HG02798 (cell line): ENCODE measurements at regions not wholly inside any gene's neighbourhood (a gene's known extent, or its start where the extent isn't known, plus 50 kb on each side); places are given as distances from the start of the nearest gene placed in this dataset.
"Not testable (repeated sequence)": the region's sequence is repeated elsewhere in the genome, so short reads cannot be mapped to it uniquely, and the experiment has no call there.

Experiments
- ATAC-seq: cut with Tn5 transposase; IDR thresholded peaks from one replicate; pipeline ENCODE4 v1.9.1; 2021; ENCODE audit warnings: mild to moderate bottlenecking; ENCODE audit not compliant: unreplicated experiment, poor library complexity

GRCh38 chr10:35995485-35995884 lies 353.4 kb upstream of the FZD8 start:
- no peak for ATAC-seq

GRCh38 chr10:35993591-35994515 lies 351.8 kb upstream of the FZD8 start:
- no peak for ATAC-seq

- no peak for ATAC-seq
Observed at GRCh38 chr10:35992107-35992506, 350.0 kb upstream of the FZD8 start.

GRCh38 chr10:35986756-35987502 lies 344.8 kb upstream of the FZD8 start:
- no peak for ATAC-seq

- ATAC-seq: no peak
Observed at GRCh38 chr10:35979116-35979515, 337.0 kb upstream of the FZD8 start.

- ATAC-seq: not testable (repeated sequence)
Observed at GRCh38 chr10:35973912-35974591, 332.0 kb upstream of the FZD8 start.

GRCh38 chr10:35972275-35972674 lies 330.2 kb upstream of the FZD8 start:
- ATAC-seq: no peak

GRCh38 chr10:35971397-35971796 lies 329.3 kb upstream of the FZD8 start:
- ATAC-seq: no peak

- ATAC-seq: no peak
Observed at GRCh38 chr10:35963685-35964084, 321.6 kb upstream of the FZD8 start.

- no peak for ATAC-seq
Observed at GRCh38 chr10:35961501-35961900, 319.4 kb upstream of the FZD8 start.

GRCh38 chr10:35959252-35959651 lies 317.2 kb upstream of the FZD8 start:
- no peak for ATAC-seq

- ATAC-seq: not testable (repeated sequence)
Observed at GRCh38 chr10:35958609-35959008, 316.5 kb upstream of the FZD8 start.

- no peak for ATAC-seq
Observed at GRCh38 chr10:35950701-35951100, 308.6 kb upstream of the FZD8 start.

- no peak for ATAC-seq
Observed at GRCh38 chr10:35950226-35950625, 308.1 kb upstream of the FZD8 start.

- ATAC-seq: no peak
Observed at GRCh38 chr10:35949811-35950211, 307.7 kb upstream of the FZD8 start.

- ATAC-seq: no peak
Observed at GRCh38 chr10:35946556-35946955, 304.5 kb upstream of the FZD8 start.

GRCh38 chr10:35942057-35942456 lies 300.0 kb upstream of the FZD8 start:
- ATAC-seq: no peak

GRCh38 chr10:35940141-35941041 lies 298.3 kb upstream of the FZD8 start:
- ATAC-seq: no peak

- no peak for ATAC-seq
Observed at GRCh38 chr10:35938160-35938559, 296.1 kb upstream of the FZD8 start.

GRCh38 chr10:35937546-35937945 lies 295.4 kb upstream of the FZD8 start:
- ATAC-seq: no peak
